ENCODE measurements at regions not wholly inside any gene's neighbourhood (a gene's known extent, or its start where the extent isn't known, plus 50 kb on each side); places are given as distances from the start of the nearest gene placed in this dataset.

- no peak for DNase-seq
Observed at GRCh38 chr5:82381591-82381990, 103.4 kb upstream of the RPS23 start.

- no peak for DNase-seq
Observed at GRCh38 chr5:82376307-82376706, 98.2 kb upstream of the RPS23 start.

- no peak for DNase-seq
Observed at GRCh38 chr5:82375488-82376244, 97.5 kb upstream of the RPS23 start.

GRCh38 chr5:82374637-82375036 lies 96.5 kb upstream of the RPS23 start:
- no peak for DNase-seq

- DNase-seq: no peak
Observed at GRCh38 chr5:82367930-82368329, 89.8 kb upstream of the RPS23 start.

- peak; percentile 28 to 57 for DNase-seq
Observed at GRCh38 chr5:82365744-82366228, 87.6 kb upstream of the RPS23 start.

- DNase-seq: no peak
Observed at GRCh38 chr5:82365026-82365425, 86.9 kb upstream of the RPS23 start.

GRCh38 chr5:82364497-82364896 lies 86.3 kb upstream of the RPS23 start:
- no peak for DNase-seq

GRCh38 chr5:82363524-82363923 lies 85.4 kb upstream of the RPS23 start:
- no peak for DNase-seq

GRCh38 chr5:82362636-82363035 lies 84.5 kb upstream of the RPS23 start:
- DNase-seq: no peak

GRCh38 chr5:82360022-82360421 lies 81.9 kb upstream of the RPS23 start:
- DNase-seq: no peak

- DNase-seq: no peak
Observed at GRCh38 chr5:82359272-82359671, 81.1 kb upstream of the RPS23 start.

- no peak for DNase-seq
Observed at GRCh38 chr5:82358457-82358856, 80.3 kb upstream of the RPS23 start.

GRCh38 chr5:82356808-82357671 lies 78.9 kb upstream of the RPS23 start:
- DNase-seq: peak; percentile 70 to 77

- no peak for DNase-seq
Observed at GRCh38 chr5:82356021-82356420, 77.9 kb upstream of the RPS23 start.

- no peak for DNase-seq
Observed at GRCh38 chr5:82355496-82355895, 77.3 kb upstream of the RPS23 start.

GRCh38 chr5:82355053-82355452 lies 76.9 kb upstream of the RPS23 start:
- DNase-seq: no peak

- DNase-seq: no peak
Observed at GRCh38 chr5:82354543-82354942, 76.4 kb upstream of the RPS23 start.

GRCh38 chr5:82353522-82353921 lies 75.4 kb upstream of the RPS23 start:
- no peak for DNase-seq

GRCh38 chr5:82352146-82352791 lies 74.1 kb upstream of the RPS23 start:
- no peak for DNase-seq

- no peak for DNase-seq
Observed at GRCh38 chr5:82351754-82352145, 73.6 kb upstream of the RPS23 start.

GRCh38 chr5:82351297-82351696 lies 73.1 kb upstream of the RPS23 start:
- no peak for DNase-seq

GRCh38 chr5:82349652-82350051 lies 71.5 kb upstream of the RPS23 start:
- peak; percentile 62 to 64 for DNase-seq

All from activated CD4-positive, alpha-beta T cell treated with anti-CD3 and anti-CD28 coated beads, Interleukin-2, amount 50 U/mL, for 48 hours (primary cell).